ENCODE measurements at regions not wholly inside any gene's neighbourhood (a gene's known extent, or its start where the extent isn't known, plus 50 kb on each side); places are given as distances from the start of the nearest gene placed in this dataset.

DNA sequence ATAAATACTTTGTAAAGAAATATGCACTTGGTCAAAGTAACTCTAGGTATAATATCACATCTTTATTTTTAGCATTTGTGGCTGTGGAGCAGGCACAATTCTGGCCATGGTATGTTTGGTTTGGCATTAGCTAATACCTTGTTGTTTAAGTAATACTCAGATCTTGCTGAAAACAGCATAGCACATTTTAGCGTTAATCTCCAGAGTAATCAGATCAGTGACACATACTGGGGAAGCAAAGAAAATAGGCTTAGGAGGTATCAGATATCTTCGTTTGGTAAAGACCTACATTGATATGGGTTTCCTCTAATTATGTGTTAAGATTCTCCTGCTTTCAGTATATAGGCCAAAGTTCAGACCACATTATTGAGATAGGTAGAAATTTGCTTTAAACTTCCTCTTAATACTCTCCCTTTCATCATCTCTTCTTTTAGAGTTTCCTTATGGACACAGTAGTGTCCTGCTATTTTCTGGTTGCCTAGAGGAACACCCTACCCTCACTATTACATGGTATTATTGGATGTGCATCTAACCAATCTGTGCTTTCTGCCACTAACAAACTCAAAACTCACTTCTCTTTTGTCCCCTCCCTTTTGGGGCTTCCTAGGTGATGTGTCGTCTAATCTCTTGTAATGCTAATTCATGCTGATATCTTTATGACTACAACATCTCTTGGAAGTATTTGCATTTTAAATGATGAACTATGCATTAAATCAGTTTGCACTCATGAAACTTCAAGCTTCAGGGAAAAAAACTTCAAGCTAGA, 437.3 kb upstream of the ADAMTSL1 start:
- H3K27ac Mint-ChIP-seq = no peak overlapping the region

DNA sequence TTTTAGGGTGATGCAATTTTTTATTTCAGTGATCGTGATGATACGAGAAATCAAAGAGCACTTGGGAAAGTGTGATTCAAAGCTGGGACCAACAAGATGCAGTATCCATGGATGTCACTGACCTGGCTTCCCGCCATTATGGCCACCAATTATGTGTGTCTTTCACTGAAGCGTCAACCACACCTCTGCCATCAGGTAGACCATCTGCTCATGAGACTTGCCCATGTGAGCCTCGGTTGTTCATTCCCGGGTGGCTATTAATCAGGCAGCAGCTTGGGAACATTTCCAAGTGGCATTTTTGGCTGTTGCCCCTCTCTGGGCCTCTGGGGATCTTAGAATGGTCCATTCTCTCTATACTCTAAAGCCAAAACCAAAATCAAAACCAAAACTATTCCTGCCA, 436.0 kb upstream of the ADAMTSL1 start:
- Mint-ChIP-seq H3K36me3 (no peaks in the 10 kb centered on the region), H3K27ac (no peak overlapping the region), H3K4me3 (no peak overlapping the region), H3K4me1 (no peaks in the 10 kb centered on the region), H3K27me3 (ENCODE audit: low read depth) (peaks cover 2% of the 10 kb centered on the region), H3K9me3 (no peaks in the 10 kb centered on the region)
- no peak for DNase-seq (ENCODE audit: low spot score in 2 of 2, unreplicated experiment in 2 of 2)
- TF ChIP-seq CTCF (IDR thresholded peaks at IDR 0.05; ENCODE audit: unreplicated experiment) = no peak

More for the DNA sequence above, 437.3 kb upstream of the ADAMTSL1 start:
- Mint-ChIP-seq H3K9me3 (no peaks in the 10 kb centered on the region), H3K4me3 (no peak overlapping the region), H3K36me3 (no peaks in the 10 kb centered on the region), H3K27me3 (ENCODE audit: low read depth) (peaks cover 2% of the 10 kb centered on the region), H3K4me1 (no peaks in the 10 kb centered on the region)
- no peak for DNase-seq (ENCODE audit: low spot score in 2 of 2, unreplicated experiment in 2 of 2)
- no peak for TF ChIP-seq CTCF (IDR thresholded peaks at IDR 0.05; ENCODE audit: unreplicated experiment)

DNA sequence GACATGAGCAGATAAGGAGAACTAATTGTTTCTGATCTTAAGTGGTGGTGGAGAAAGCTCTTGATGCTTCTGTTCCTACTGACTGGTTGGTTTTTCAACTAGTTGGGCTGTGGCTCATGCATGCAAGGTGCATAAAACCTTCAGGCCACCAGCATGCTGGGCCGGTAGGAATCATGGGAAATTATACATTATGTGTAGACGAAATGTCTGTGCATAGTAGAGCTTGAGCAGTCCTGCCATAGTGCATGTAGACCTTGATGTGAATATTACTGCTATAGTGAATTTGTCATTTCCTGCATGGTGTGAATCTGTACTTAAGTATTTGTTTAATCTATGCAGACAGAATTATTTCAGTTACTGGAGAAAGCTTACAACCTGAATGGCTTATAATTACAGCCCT, 433.6 kb upstream of the ADAMTSL1 start:
- Mint-ChIP-seq H3K4me3 (no peak overlapping the region), H3K36me3 (no peaks in the 10 kb centered on the region), H3K27ac (no peak overlapping the region), H3K9me3 (no peaks in the 10 kb centered on the region), H3K4me1 (no peaks in the 10 kb centered on the region), H3K27me3 (ENCODE audit: low read depth) (peaks cover 2% of the 10 kb centered on the region)
- DNase-seq (ENCODE audit: low spot score in 2 of 2, unreplicated experiment in 2 of 2) = no peak
- TF ChIP-seq CTCF (IDR thresholded peaks at IDR 0.05; ENCODE audit: unreplicated experiment) = no peak

DNA sequence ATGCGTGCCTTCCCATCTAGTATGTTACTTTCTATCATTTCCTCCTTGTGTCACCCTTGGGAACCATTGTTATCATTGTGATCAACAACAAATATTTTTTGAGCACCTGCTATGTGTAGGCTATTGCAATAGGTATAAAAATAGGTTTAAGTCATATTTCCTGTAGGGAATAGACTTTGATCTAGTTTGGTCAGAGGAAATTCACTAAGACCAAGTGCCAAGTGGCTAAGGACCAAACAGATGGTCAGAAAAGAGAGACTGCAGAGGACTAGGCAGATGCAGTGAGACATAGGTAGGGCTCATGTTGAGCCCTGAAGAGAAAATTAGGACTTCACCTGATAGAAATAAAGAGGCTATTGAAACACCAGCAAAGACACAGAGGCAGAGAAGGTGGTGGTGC, 430.0 kb upstream of the ADAMTSL1 start:
- no peaks in the 10 kb centered on the region for H3K36me3 Mint-ChIP-seq

GRCh38 chr9:18045326-18045725, 428.6 kb upstream of the ADAMTSL1 start:
- no peak overlapping the region for H3K27ac Mint-ChIP-seq
- H3K4me1 Mint-ChIP-seq = no peaks in the 10 kb centered on the region
- H3K27me3 Mint-ChIP-seq (ENCODE audit: low read depth) = peaks cover 4% of the 10 kb centered on the region
- no peak for TF ChIP-seq CTCF (IDR thresholded peaks at IDR 0.05; ENCODE audit: unreplicated experiment)
- H3K36me3 Mint-ChIP-seq = no peaks in the 10 kb centered on the region
- H3K9me3 Mint-ChIP-seq = no peaks in the 10 kb centered on the region
- no peak for DNase-seq (ENCODE audit: low spot score in 2 of 2, unreplicated experiment in 2 of 2)
- H3K4me3 Mint-ChIP-seq = no peak overlapping the region

More for the DNA sequence above, 430.0 kb upstream of the ADAMTSL1 start:
- Mint-ChIP-seq H3K27me3 (ENCODE audit: low read depth) (peaks cover 4% of the 10 kb centered on the region), H3K4me1 (no peaks in the 10 kb centered on the region), H3K9me3 (no peaks in the 10 kb centered on the region), H3K27ac (no peak overlapping the region), H3K4me3 (no peak overlapping the region)
- no peak for DNase-seq (ENCODE audit: low spot score in 2 of 2, unreplicated experiment in 2 of 2)
- TF ChIP-seq CTCF (IDR thresholded peaks at IDR 0.05; ENCODE audit: unreplicated experiment) = no peak

Data from mesothelial cell of epicardium (in vitro differentiated cells).